ENCODE measurements at regions not wholly inside any gene's neighbourhood (a gene's known extent, or its start where the extent isn't known, plus 50 kb on each side); places are given as distances from the start of the nearest gene placed in this dataset.

- ATAC-seq: no peak
- TF ChIP-seq BACH2 (CRISPR knock-in tag; IDR thresholded peaks at IDR 0.05; ENCODE audit: borderline replicate concordance) (no peak), PATZ1 (CRISPR knock-in tag; IDR thresholded peaks at IDR 0.05; ENCODE audit: borderline replicate concordance) (no peak), RARB (CRISPR knock-in tag; IDR thresholded peaks at IDR 0.05) (no peak), ZFP30 (CRISPR knock-in tag; IDR thresholded peaks at IDR 0.05) (no peak), ESRRG (CRISPR knock-in tag; IDR thresholded peaks at IDR 0.05) (no peak), GLIS3 (CRISPR knock-in tag; IDR thresholded peaks at IDR 0.05) (no peak), ISL1 (CRISPR knock-in tag; IDR thresholded peaks at IDR 0.05) (no peak), TSHZ2 (CRISPR knock-in tag; IDR thresholded peaks at IDR 0.05) (no peak), CREB5 (CRISPR knock-in tag; IDR thresholded peaks at IDR 0.05; ENCODE audit: low read depth) (no peak), ZNF565 (CRISPR knock-in tag; conservative IDR thresholded peaks at IDR 0.05; ENCODE audit: low read depth) (no peak), ZNF70 (CRISPR knock-in tag; IDR thresholded peaks at IDR 0.05) (no peak), ARNTL (CRISPR knock-in tag; IDR thresholded peaks at IDR 0.05; ENCODE audit: borderline replicate concordance, low read depth) (no peak), POU6F1 (CRISPR knock-in tag; IDR thresholded peaks at IDR 0.05; ENCODE audit: borderline replicate concordance, low read depth) (no peak), TCF4 (CRISPR knock-in tag; IDR thresholded peaks at IDR 0.05; ENCODE audit: borderline replicate concordance) (no peak), CSRNP3 (CRISPR knock-in tag; IDR thresholded peaks at IDR 0.05) (no peak), PPARA (CRISPR knock-in tag; IDR thresholded peaks at IDR 0.05; ENCODE audit: borderline replicate concordance) (no peak), CSDC2 (CRISPR knock-in tag; IDR thresholded peaks at IDR 0.05) (no peak)
These were observed 69.3 kb upstream of the CCDC160 start for GRCh38 chrX:134167591-134168203.

- ATAC-seq: peak; percentile 68
- TF ChIP-seq PPARA (CRISPR knock-in tag; IDR thresholded peaks at IDR 0.05; ENCODE audit: borderline replicate concordance): no peak
- TF ChIP-seq ZNF70 (CRISPR knock-in tag; IDR thresholded peaks at IDR 0.05): no peak
- TF ChIP-seq ZC3H10 (CRISPR knock-in tag; IDR thresholded peaks at IDR 0.05): no peak
- no peak for TF ChIP-seq ZNF8 (CRISPR knock-in tag; IDR thresholded peaks at IDR 0.05)
- no peak for TF ChIP-seq TSHZ2 (CRISPR knock-in tag; IDR thresholded peaks at IDR 0.05)
- TF ChIP-seq SNAI2 (CRISPR knock-in tag; IDR thresholded peaks at IDR 0.05): no peak
- no peak for TF ChIP-seq CSRNP3 (CRISPR knock-in tag; IDR thresholded peaks at IDR 0.05)
- no peak for TF ChIP-seq PATZ1 (CRISPR knock-in tag; IDR thresholded peaks at IDR 0.05; ENCODE audit: borderline replicate concordance)
- no peak for TF ChIP-seq ZNF565 (CRISPR knock-in tag; conservative IDR thresholded peaks at IDR 0.05; ENCODE audit: low read depth)
- TF ChIP-seq ISL1 (CRISPR knock-in tag; IDR thresholded peaks at IDR 0.05): no peak
These were observed 65.1 kb upstream of the CCDC160 start for GRCh38 chrX:134171661-134172587.
